ENCODE measurements at regions not wholly inside any gene's neighbourhood (a gene's known extent, or its start where the extent isn't known, plus 50 kb on each side); places are given as distances from the start of the nearest gene placed in this dataset.

DNA sequence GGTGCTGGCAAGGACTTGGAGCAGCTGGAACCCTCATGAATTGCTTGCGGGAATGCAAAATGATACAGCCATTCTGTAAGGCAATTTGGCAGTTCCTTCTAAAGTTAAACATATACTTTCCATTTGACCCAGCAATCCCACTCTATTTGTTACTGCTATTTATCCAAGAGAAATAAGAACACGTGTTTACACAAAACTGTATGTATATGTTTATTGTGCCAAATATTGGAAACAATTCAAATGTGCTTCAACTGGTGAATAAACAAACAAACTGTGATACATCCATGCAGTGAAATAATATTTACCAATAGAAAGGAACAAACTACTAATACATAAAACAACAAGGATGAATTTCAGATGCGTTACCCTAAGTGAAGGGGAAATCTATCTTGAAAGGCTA is 60.0 kb upstream of the NTRK3 start:
- no peak for DNase-seq (ENCODE audit: low read depth in 2 of 2)

DNA sequence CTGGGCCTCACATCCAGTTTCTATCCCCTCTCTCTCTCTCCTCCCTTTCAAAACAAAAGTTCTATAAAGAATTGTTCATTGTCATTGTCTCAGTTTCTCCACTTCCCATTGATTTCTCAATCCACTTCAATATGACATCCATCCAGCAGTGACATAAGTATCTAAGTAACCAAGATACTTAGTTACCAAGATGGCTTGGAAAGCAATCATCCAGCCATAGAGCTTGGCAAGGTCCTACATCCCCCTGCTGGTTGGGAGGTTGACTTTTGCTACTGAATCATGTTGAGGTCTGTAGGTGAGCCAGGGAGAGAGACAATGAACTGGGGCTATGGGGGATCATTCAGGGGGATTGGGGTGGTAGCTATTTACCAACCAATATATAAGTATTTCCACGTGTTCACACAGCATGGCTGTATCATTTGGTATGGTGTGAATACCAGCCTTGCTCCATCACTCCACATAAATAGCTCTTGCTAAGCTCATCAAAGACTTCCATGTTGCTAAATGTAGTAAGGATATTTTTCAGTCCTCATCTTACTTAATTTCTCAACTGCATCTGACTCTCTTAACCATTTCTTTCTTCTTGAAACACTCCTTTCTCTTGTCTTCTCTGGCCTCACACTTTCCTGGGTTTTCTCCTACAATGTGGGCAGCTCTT is 58.8 kb upstream of the NTRK3 start:
- no peak for DNase-seq (ENCODE audit: low read depth in 2 of 2)

DNA sequence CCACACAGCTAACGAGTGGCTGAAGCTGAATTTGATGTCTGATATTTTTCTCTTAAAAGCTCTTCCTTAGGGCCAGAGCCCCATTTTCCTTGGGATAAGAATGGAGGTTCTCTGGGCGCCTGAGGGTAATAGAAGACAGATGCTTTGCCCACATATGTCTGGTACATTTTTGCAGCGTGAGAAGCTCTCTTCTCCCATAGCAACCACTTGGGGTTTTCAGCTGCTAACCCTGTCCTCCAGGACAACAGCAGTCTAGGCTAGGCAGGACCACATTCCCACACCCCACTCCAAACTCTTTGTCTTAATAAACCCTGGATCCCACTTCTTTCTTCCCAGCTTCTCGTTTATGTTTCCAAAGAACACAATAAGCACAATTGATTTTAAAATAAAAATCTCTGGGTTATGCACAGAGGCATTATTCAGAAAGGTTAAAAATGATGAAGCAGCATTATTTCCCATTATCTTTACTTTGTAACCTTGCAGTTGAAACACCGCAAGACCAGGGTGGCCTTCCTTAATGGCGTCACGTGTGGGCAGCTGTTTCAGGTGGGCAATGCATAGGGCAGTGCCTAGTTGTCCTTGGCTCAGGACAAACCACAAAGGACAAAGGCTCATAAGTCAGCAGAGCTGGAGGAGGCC is 56.5 kb upstream of the NTRK3 start:
- peak; percentile 18 to 26 for DNase-seq (ENCODE audit: low read depth in 2 of 2)

DNA sequence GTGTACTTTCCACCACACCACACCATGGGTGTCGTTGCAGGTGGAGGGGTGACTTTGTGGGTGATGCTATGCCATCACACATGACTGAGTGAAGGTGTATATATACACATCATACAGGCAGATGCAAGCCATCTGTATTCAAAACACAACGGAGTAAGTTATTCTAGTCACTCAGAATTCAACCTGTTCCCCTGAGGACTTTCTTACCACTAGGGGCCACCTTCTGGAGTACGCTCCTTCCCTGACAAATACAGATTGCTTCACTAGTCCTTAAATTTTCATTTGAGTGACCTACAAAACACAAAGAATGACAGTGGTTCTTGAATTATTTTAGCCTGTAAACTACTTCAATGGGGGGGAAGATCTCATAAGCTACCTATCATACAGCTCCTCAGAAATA is 52.8 kb upstream of the NTRK3 start:
- DNase-seq (ENCODE audit: low read depth in 2 of 2) = no peak

DNA sequence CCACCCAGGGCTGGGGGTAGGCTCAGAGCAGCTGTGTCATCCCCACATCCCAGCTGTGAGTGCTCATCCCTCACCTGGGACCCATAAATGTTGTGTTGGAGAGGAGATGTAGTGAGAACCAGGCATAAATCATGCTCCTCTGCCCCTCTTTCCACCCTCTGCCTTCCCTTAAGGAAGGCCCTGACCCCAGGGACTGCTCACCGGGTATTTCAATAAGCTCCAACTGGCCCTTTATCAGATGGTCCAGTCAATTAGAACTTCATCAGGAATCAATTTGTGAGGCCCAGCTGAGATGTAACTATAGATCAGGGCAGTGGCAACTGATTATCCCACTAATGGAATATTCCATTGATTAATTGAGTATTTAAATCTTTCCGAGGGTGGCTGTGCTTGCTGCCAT is 50.8 kb upstream of the NTRK3 start:
- no peak for DNase-seq (ENCODE audit: low read depth in 2 of 2)
